ENCODE measurements at regions not wholly inside any gene's neighbourhood (a gene's known extent, or its start where the extent isn't known, plus 50 kb on each side); places are given as distances from the start of the nearest gene placed in this dataset.

GRCh38 chr4:158025131-158025530 lies 147.7 kb downstream of the GASK1B start:
- H3K36me3 ChIP-seq (ENCODE audit: control insufficient read depth in 4 of 4, insufficient read depth in 4 of 4, low read length in 4 of 4), result no peaks in the 10 kb centered on the region
- H3K4me3 ChIP-seq, result no peak overlapping the region
- H3K4me1 ChIP-seq (ENCODE audit: control insufficient read depth in 5 of 5, insufficient read depth in 5 of 5, low read length in 5 of 5), result peaks cover 0 to 5% (median 0%) of the 10 kb centered on the region in 5 donors
- DNase-seq, result no peak
- H3K9ac ChIP-seq (ENCODE audit: insufficient read depth in 1 of 2, low read length in 2 of 2), result no peak overlapping the region
- no peak for TF ChIP-seq CTCF (IDR thresholded peaks at IDR 0.05; ENCODE audit: control extremely low read depth, extremely low read depth)
- H3K27ac ChIP-seq (ENCODE audit: low read depth in 1 of 2, low read length in 1 of 2), result no peak overlapping the region
- 85 to 96% methylated on average over 1 of the region's 1 CpG for WGBS, 2 donors
- H3K9me3 ChIP-seq (ENCODE audit: control insufficient read depth in 4 of 4, insufficient read depth in 3 of 4, low read length in 3 of 4), result peaks cover 0 to 9% (median 4%) of the 10 kb centered on the region in 4 donors
- no peak for ATAC-seq (ENCODE audit: insufficient read depth, low FRiP score)
- no peaks in the 10 kb centered on the region for H3K27me3 ChIP-seq (ENCODE audit: control insufficient read depth in 3 of 3, insufficient read depth in 3 of 3, low read length in 2 of 3)

DNA sequence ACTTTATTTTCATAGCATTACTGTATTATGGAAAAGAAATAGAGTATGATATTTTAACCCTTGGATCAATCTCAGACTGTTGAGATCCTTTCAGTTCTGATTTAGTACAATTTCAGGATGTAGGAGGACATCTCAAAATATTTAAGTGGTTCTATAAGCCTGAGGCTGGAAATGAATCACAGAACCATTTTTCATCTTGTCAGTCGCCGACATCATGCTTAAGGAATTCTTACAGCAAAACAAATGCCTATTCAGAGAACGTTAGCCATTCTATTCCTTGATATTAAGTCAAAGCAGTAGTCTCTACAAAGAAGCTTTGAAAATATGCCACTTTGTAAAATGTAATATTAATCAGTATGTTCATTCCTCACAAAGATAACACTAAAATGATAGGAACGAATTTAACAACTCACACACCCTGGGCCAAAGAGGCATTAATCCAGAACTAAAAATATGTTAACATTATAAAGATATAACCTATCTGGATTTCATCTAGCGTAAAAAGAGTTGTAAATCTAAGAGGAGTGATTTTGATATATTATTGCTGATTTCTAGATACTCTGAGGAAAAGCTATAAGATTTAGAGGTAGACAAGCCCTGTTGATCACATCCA lies 152.0 kb downstream of the GASK1B start:
- H3K27me3 ChIP-seq (ENCODE audit: control insufficient read depth in 3 of 3, insufficient read depth in 3 of 3, low read length in 2 of 3), result no peaks in the 10 kb centered on the region
- H3K27ac ChIP-seq (ENCODE audit: low read depth in 1 of 2, low read length in 1 of 2), result no peak overlapping the region
- H3K9ac ChIP-seq (ENCODE audit: insufficient read depth in 1 of 2, low read length in 2 of 2), result no peak overlapping the region
- H3K4me3 ChIP-seq, result no peak overlapping the region
- H3K4me1 ChIP-seq (ENCODE audit: control insufficient read depth in 5 of 5, insufficient read depth in 5 of 5, low read length in 5 of 5), result peaks cover 0 to 10% (median 0%) of the 10 kb centered on the region in 5 donors
- no peak for TF ChIP-seq CTCF (IDR thresholded peaks at IDR 0.05; ENCODE audit: control extremely low read depth, extremely low read depth)
- DNase-seq, result peak in 1 of 3 donors; percentile 37
- 70 to 87% methylated on average over 5 of the region's 5 CpGs for WGBS, 2 donors
- H3K36me3 ChIP-seq (ENCODE audit: control insufficient read depth in 4 of 4, insufficient read depth in 4 of 4, low read length in 4 of 4), result no peaks in the 10 kb centered on the region
- peak; percentile 34 for ATAC-seq (ENCODE audit: insufficient read depth, low FRiP score)
- no peaks in the 10 kb centered on the region for H3K9me3 ChIP-seq (ENCODE audit: control insufficient read depth in 4 of 4, insufficient read depth in 3 of 4, low read length in 3 of 4)

GRCh38 chr4:158020176-158020575 lies 152.6 kb downstream of the GASK1B start:
- Histone ChIP-seq H3K27ac (ENCODE audit: low read depth in 1 of 2, low read length in 1 of 2) (no peak overlapping the region), H3K4me1 (ENCODE audit: control insufficient read depth in 5 of 5, insufficient read depth in 5 of 5, low read length in 5 of 5) (peaks cover 0 to 10% (median 0%) of the 10 kb centered on the region in 5 donors), H3K9me3 (ENCODE audit: control insufficient read depth in 4 of 4, insufficient read depth in 3 of 4, low read length in 3 of 4) (no peaks in the 10 kb centered on the region), H3K36me3 (ENCODE audit: control insufficient read depth in 4 of 4, insufficient read depth in 4 of 4, low read length in 4 of 4) (no peaks in the 10 kb centered on the region), H3K27me3 (ENCODE audit: control insufficient read depth in 3 of 3, insufficient read depth in 3 of 3, low read length in 2 of 3) (no peaks in the 10 kb centered on the region), H3K4me3 (no peak overlapping the region), H3K9ac (ENCODE audit: insufficient read depth in 1 of 2, low read length in 2 of 2) (no peak overlapping the region)
- ATAC-seq (ENCODE audit: insufficient read depth, low FRiP score) (peak; percentile 39), DNase-seq (peak in 2 of 3 donors; percentile 29 to 49)
- no peak for TF ChIP-seq CTCF (IDR thresholded peaks at IDR 0.05; ENCODE audit: control extremely low read depth, extremely low read depth)

GRCh38 chr4:158018831-158019230 lies 154.0 kb downstream of the GASK1B start:
- 91 to 97% methylated on average over 1 of the region's 1 CpG for WGBS, 2 donors
- ATAC-seq (ENCODE audit: insufficient read depth, low FRiP score), result no peak

More at GRCh38 chr4:158018831-158019230, 154.0 kb downstream of the GASK1B start:
- Histone ChIP-seq H3K4me3 (no peak overlapping the region), H3K9ac (ENCODE audit: insufficient read depth in 1 of 2, low read length in 2 of 2) (no peak overlapping the region), H3K27ac (ENCODE audit: low read depth in 1 of 2, low read length in 1 of 2) (no peak overlapping the region), H3K27me3 (ENCODE audit: control insufficient read depth in 3 of 3, insufficient read depth in 3 of 3, low read length in 2 of 3) (no peaks in the 10 kb centered on the region), H3K9me3 (ENCODE audit: control insufficient read depth in 4 of 4, insufficient read depth in 3 of 4, low read length in 3 of 4) (no peaks in the 10 kb centered on the region), H3K4me1 (ENCODE audit: control insufficient read depth in 5 of 5, insufficient read depth in 5 of 5, low read length in 5 of 5) (peaks cover 0 to 10% (median 0%) of the 10 kb centered on the region in 5 donors), H3K36me3 (ENCODE audit: control insufficient read depth in 4 of 4, insufficient read depth in 4 of 4, low read length in 4 of 4) (no peaks in the 10 kb centered on the region)
- no peak for TF ChIP-seq CTCF (IDR thresholded peaks at IDR 0.05; ENCODE audit: control extremely low read depth, extremely low read depth)
- DNase-seq, result no peak

All from lung (tissue), 11 donors.